ENCODE measurements at regions not wholly inside any gene's neighbourhood (a gene's known extent, or its start where the extent isn't known, plus 50 kb on each side); places are given as distances from the start of the nearest gene placed in this dataset.

GRCh38 chr1:47709019-47709871 lies 271.4 kb downstream of the FOXD2 start:
- H3K36me3 Mint-ChIP-seq, result no peaks in the 10 kb centered on the region
- no peaks in the 10 kb centered on the region for H3K9me3 ChIP-seq
- H3K27me3 ChIP-seq (replicated peaks in 1 of 2; ENCODE audit: control insufficient read depth in 2 of 2, extremely low read depth in 1 of 2, insufficient read depth in 2 of 2, low read length in 1 of 2), result peaks cover 18 to 73% of the 10 kb centered on the region in 2 experiments
- ChIA-PET CTCF (interaction anchor here in 1 of 2 donors (0.6 to 2.0 kb wide), 2 partner anchors 10 to 272 kb away, joined by 3 to 15 read pairs; partner anchors contain the start of gene FOXD2), POLR2A (no interaction called here)
- H3K4me3 ChIP-seq (ENCODE audit: control insufficient read depth in 1 of 2, extremely low read depth in 1 of 2, low read length in 1 of 2), result no peak overlapping the region
- peaks cover 0 to 20% (median 16%) of the 10 kb centered on the region in 3 donors for H3K4me1 Mint-ChIP-seq
- H3K4me1 ChIP-seq (ENCODE audit: control insufficient read depth in 1 of 2, extremely low read depth in 1 of 2, insufficient read depth in 2 of 2, low read length in 2 of 2), result peaks cover 0 to 25% of the 10 kb centered on the region in 2 experiments
- WGBS (ENCODE audit: insufficient coverage), result 3% methylated on average over 82 of the region's 82 CpGs
- H3K27ac ChIP-seq (ENCODE audit: low read length), result no peak overlapping the region
- DNase-seq (peak in 2 of 35 experiments; percentile 10 to 21), ATAC-seq (replicated peaks in 1 of 4) (peak; percentile 33 to 41 (median 35))
- H3K27me3 Mint-ChIP-seq, result peaks cover 53 to 80% of the 10 kb centered on the region in 2 donors
- no peak overlapping the region for H3K27ac Mint-ChIP-seq
- H3K9me3 Mint-ChIP-seq, result no peaks in the 10 kb centered on the region
- no peaks in the 10 kb centered on the region for H3K36me3 ChIP-seq (ENCODE audit: control insufficient read depth in 2 of 2, extremely low read depth in 1 of 2, insufficient read depth in 1 of 2, low read length in 1 of 2)
- H3K4me3 Mint-ChIP-seq, result peak overlapping the region in 2 of 3 donors; percentile 41 to 55

- peak in 2 of 4 experiments; percentile 11 to 21 for ATAC-seq (replicated peaks in 1 of 4)
Observed at GRCh38 chr1:47709872-47710231, 272.0 kb downstream of the FOXD2 start.

GRCh38 chr1:47710329-47711071 lies 272.7 kb downstream of the FOXD2 start:
- Histone ChIP-seq H3K27ac (ENCODE audit: low read length) (no peak overlapping the region), H3K9me3 (no peaks in the 10 kb centered on the region), H3K36me3 (ENCODE audit: control insufficient read depth in 2 of 2, extremely low read depth in 1 of 2, insufficient read depth in 1 of 2, low read length in 1 of 2) (no peaks in the 10 kb centered on the region), H3K4me1 (ENCODE audit: control insufficient read depth in 1 of 2, extremely low read depth in 1 of 2, insufficient read depth in 2 of 2, low read length in 2 of 2) (peaks cover 0 to 25% of the 10 kb centered on the region in 2 experiments), H3K4me3 (ENCODE audit: control insufficient read depth in 1 of 2, extremely low read depth in 1 of 2, low read length in 1 of 2) (peak overlapping the region in 1 of 2 donors; percentile 36), H3K27me3 (replicated peaks in 1 of 2; ENCODE audit: control insufficient read depth in 2 of 2, extremely low read depth in 1 of 2, insufficient read depth in 2 of 2, low read length in 1 of 2) (peaks cover 22 to 69% of the 10 kb centered on the region in 2 experiments)
- POLR2A ChIA-PET, result no interaction called here
- CTCF ChIA-PET, result interaction anchor here (0.6 to 2.0 kb wide), 4 partner anchors 13 to 517 kb away, joined by 3 to 15 read pairs (median 4); partner anchors contain the start of gene FOXD2 (in 1 of the 2)
- Mint-ChIP-seq H3K36me3 (no peaks in the 10 kb centered on the region), H3K4me1 (peaks cover 0 to 20% (median 16%) of the 10 kb centered on the region in 3 donors), H3K27me3 (peaks cover 56 to 79% of the 10 kb centered on the region in 2 donors), H3K9me3 (no peaks in the 10 kb centered on the region), H3K4me3 (peak overlapping the region in 2 of 3 donors; percentile 53 to 55), H3K27ac (peak overlapping the region in 1 of 2 donors; percentile 46)
- 5% methylated on average over 37 of the region's 46 CpGs for WGBS (ENCODE audit: insufficient coverage)
- ATAC-seq (replicated peaks in 1 of 4), result peak; percentile 63 to 75 (median 72)
- DNase-seq, result peak in 32 of 35 experiments; percentile 12 to 73 (median 46)

More at GRCh38 chr1:47709872-47710231, 272.0 kb downstream of the FOXD2 start:
- H3K9me3 ChIP-seq, result no peaks in the 10 kb centered on the region
- POLR2A ChIA-PET, result no interaction called here
- H3K4me3 ChIP-seq (ENCODE audit: control insufficient read depth in 1 of 2, extremely low read depth in 1 of 2, low read length in 1 of 2), result no peak overlapping the region
- H3K4me1 ChIP-seq (ENCODE audit: control insufficient read depth in 1 of 2, extremely low read depth in 1 of 2, insufficient read depth in 2 of 2, low read length in 2 of 2), result peaks cover 0 to 25% of the 10 kb centered on the region in 2 experiments
- CTCF ChIA-PET, result interaction anchor here in 1 of 2 donors (1.2 to 2.0 kb wide), 3 partner anchors 16 to 516 kb away, joined by 4 to 15 read pairs (median 5); partner anchors contain the start of gene FOXD2
- peak overlapping the region in 2 of 3 donors; percentile 21 to 55 for H3K4me3 Mint-ChIP-seq
- H3K9me3 Mint-ChIP-seq, result no peaks in the 10 kb centered on the region
- H3K36me3 ChIP-seq (ENCODE audit: control insufficient read depth in 2 of 2, extremely low read depth in 1 of 2, insufficient read depth in 1 of 2, low read length in 1 of 2), result no peaks in the 10 kb centered on the region
- DNase-seq, result no peak
- WGBS (ENCODE audit: insufficient coverage), result 10% methylated on average over 25 of the region's 25 CpGs
- H3K4me1 Mint-ChIP-seq, result peaks cover 0 to 20% (median 16%) of the 10 kb centered on the region in 3 donors
- H3K27ac Mint-ChIP-seq, result no peak overlapping the region
- peaks cover 55 to 79% of the 10 kb centered on the region in 2 donors for H3K27me3 Mint-ChIP-seq
- no peak overlapping the region for H3K27ac ChIP-seq (ENCODE audit: low read length)
- peaks cover 21 to 73% of the 10 kb centered on the region in 2 experiments for H3K27me3 ChIP-seq (replicated peaks in 1 of 2; ENCODE audit: control insufficient read depth in 2 of 2, extremely low read depth in 1 of 2, insufficient read depth in 2 of 2, low read length in 1 of 2)
- H3K36me3 Mint-ChIP-seq, result no peaks in the 10 kb centered on the region
